Ovary (tissue), 3 donors: ENCODE measurements at regions not wholly inside any gene's neighbourhood (a gene's known extent, or its start where the extent isn't known, plus 50 kb on each side); places are given as distances from the start of the nearest gene placed in this dataset.

Experiments used
- CTCF ChIP-seq, 3 donors: fragments of 450-650 bp in 2 of 3; fragments of 200-600 bp in 1 of 3; IDR thresholded peaks; one replicate each; pipeline versions ENCODE4 v1.5.1 to v1.8.0; 2016 to 2022; ENCODE audit warnings: antibody characterized with exemption in 3 of 3, mild to moderate bottlenecking in 1 of 3
- EP300 ChIP-seq: sonication (generic); formaldehyde crosslinking; IDR thresholded peaks from one replicate; pipeline ENCODE4 v1.6.1; 2017; ENCODE audit warnings: antibody characterized with exemption
- POLR2A ChIP-seq: fragments of 450-650 bp; IDR thresholded peaks from one replicate; pipeline ENCODE4 v1.6.1; 2017; ENCODE audit warnings: antibody characterized with exemption, mild to moderate bottlenecking, moderate library complexity
- donor health status: DM: no; HTN: no; CAD: no.

- no peak for TF ChIP-seq CTCF (IDR thresholded peaks at IDR 0.05)
- no peak for TF ChIP-seq POLR2A
- no peak for TF ChIP-seq EP300
Measured at GRCh38 chr21:20110368-20110767, 887.8 kb upstream of the NCAM2 start.
